ENCODE measurements at regions not wholly inside any gene's neighbourhood (a gene's known extent, or its start where the extent isn't known, plus 50 kb on each side); places are given as distances from the start of the nearest gene placed in this dataset.

DNA sequence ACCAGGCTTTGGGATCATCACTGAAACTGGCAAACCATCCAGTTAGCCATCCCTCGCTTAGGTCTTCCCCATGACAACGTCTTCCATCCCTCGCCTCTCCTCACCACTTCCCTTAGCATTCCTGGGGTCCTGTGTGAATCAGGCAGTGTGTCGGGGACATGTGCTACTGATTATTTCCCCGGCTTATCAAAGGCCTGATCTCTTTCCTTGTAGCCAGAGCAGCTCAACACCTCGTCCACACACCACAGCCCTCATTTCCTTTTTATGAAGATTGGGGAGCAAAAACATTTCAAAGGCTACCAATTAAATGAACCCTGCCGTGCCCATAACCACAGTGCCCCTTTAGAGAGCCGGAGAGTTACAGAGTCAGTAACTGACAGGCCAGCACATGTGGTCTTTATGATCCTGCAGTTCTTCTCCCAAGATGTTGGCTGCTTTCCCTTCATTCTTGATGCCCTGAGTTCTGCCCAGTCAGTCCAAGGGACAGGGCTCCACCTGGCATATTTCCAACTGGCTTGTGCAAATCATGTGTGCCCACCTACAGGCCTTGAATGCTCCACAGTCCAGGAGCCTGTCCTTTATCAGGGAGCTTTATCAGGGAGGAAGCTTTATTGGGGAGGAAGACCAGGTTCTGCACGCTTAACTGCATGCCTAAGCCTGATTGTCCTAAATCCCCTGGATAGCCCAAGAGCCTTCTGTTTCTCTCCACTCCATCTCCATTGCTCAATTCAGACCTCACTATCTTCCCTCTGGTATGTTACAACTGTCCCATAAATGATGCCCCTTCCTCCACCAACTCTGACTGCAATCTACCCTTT lies 343.1 kb downstream of the CYRIA start:
- H3K27ac Mint-ChIP-seq = no peak overlapping the region
- no peak overlapping the region for H3K4me3 Mint-ChIP-seq
- Histone ChIP-seq H3K4me1 (ENCODE audit: insufficient read depth, low read length) (no peaks in the 10 kb centered on the region), H3K27me3 (ENCODE audit: control insufficient read depth in 1 of 2, insufficient read depth in 2 of 2, low read length in 2 of 2) (no peaks in the 10 kb centered on the region), H3K36me3 (ENCODE audit: insufficient read depth, low read length) (no peaks in the 10 kb centered on the region), H3K27ac (ENCODE audit: low read depth in 1 of 2, low read length in 2 of 2) (no peak overlapping the region), H3K9me3 (ENCODE audit: control insufficient read depth in 1 of 2, insufficient read depth in 1 of 2, low read length in 2 of 2) (peaks cover 0 to 9% of the 10 kb centered on the region in 2 experiments), H3K4me3 (ENCODE audit: low read length) (no peak overlapping the region)
- DNase-seq = no peak
- no peaks in the 10 kb centered on the region for H3K36me3 Mint-ChIP-seq (ENCODE audit: low read depth)
- H3K4me1 Mint-ChIP-seq (ENCODE audit: low read depth) = no peaks in the 10 kb centered on the region
- ChIA-PET POLR2A (no interaction called here), CTCF (no interaction called here)
- intact Hi-C loops (cut with DNase I, micrococcal nuclease) = no loop called here
- ATAC-seq (ENCODE audit: poor library complexity) = no peak
- no peaks in the 10 kb centered on the region for H3K9me3 Mint-ChIP-seq
- TF ChIP-seq, protein P1, sequence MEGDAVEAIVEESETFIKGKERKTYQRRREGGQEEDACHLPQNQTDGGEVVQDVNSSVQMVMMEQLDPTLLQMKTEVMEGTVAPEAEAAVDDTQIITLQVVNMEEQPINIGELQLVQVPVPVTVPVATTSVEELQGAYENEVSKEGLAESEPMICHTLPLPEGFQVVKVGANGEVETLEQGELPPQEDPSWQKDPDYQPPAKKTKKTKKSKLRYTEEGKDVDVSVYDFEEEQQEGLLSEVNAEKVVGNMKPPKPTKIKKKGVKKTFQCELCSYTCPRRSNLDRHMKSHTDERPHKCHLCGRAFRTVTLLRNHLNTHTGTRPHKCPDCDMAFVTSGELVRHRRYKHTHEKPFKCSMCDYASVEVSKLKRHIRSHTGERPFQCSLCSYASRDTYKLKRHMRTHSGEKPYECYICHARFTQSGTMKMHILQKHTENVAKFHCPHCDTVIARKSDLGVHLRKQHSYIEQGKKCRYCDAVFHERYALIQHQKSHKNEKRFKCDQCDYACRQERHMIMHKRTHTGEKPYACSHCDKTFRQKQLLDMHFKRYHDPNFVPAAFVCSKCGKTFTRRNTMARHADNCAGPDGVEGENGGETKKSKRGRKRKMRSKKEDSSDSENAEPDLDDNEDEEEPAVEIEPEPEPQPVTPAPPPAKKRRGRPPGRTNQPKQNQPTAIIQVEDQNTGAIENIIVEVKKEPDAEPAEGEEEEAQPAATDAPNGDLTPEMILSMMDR (IDR thresholded peaks at IDR 0.05) = no peak
- no peaks in the 10 kb centered on the region for H3K27me3 Mint-ChIP-seq

DNA sequence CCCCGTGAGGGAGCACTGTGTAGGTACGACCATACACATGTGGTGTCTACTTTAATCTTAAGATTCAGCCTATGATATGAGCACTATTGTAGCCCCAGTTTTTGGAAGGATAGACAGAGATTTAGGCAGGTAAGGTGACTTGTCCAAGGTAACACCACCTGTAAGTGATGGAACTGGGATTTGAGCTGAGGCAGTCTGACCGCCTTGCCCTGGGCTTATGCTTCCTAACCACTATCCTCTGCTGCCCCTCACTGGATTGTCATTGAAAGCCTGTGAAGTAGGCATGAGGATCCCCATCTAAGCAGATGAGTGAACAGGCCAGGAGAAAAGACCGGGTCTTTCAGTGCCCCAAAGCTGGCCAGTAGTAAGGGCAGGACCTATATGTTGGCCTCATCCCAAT lies 343.8 kb downstream of the CYRIA start:
- no peaks in the 10 kb centered on the region for H3K36me3 ChIP-seq (ENCODE audit: insufficient read depth, low read length)
- ChIA-PET POLR2A (no interaction called here), CTCF (no interaction called here)
- Mint-ChIP-seq H3K4me1 (ENCODE audit: low read depth) (no peaks in the 10 kb centered on the region), H3K27me3 (no peaks in the 10 kb centered on the region), H3K27ac (no peak overlapping the region), H3K36me3 (ENCODE audit: low read depth) (no peaks in the 10 kb centered on the region), H3K9me3 (no peaks in the 10 kb centered on the region), H3K4me3 (no peak overlapping the region)
- H3K27ac ChIP-seq (ENCODE audit: low read depth in 1 of 2, low read length in 2 of 2) = no peak overlapping the region
- intact Hi-C loops (cut with DNase I, micrococcal nuclease) = no loop called here
- TF ChIP-seq, protein P1 (IDR thresholded peaks at IDR 0.05) = no peak
- no peaks in the 10 kb centered on the region for H3K27me3 ChIP-seq (ENCODE audit: control insufficient read depth in 1 of 2, insufficient read depth in 2 of 2, low read length in 2 of 2)
- H3K4me3 ChIP-seq (ENCODE audit: low read length) = no peak overlapping the region
- ATAC-seq (ENCODE audit: poor library complexity) (no peak), DNase-seq (no peak)
- H3K4me1 ChIP-seq (ENCODE audit: insufficient read depth, low read length) = no peaks in the 10 kb centered on the region
- H3K9me3 ChIP-seq (ENCODE audit: control insufficient read depth in 1 of 2, insufficient read depth in 1 of 2, low read length in 2 of 2) = peaks cover 0 to 11% of the 10 kb centered on the region in 2 experiments

DNA sequence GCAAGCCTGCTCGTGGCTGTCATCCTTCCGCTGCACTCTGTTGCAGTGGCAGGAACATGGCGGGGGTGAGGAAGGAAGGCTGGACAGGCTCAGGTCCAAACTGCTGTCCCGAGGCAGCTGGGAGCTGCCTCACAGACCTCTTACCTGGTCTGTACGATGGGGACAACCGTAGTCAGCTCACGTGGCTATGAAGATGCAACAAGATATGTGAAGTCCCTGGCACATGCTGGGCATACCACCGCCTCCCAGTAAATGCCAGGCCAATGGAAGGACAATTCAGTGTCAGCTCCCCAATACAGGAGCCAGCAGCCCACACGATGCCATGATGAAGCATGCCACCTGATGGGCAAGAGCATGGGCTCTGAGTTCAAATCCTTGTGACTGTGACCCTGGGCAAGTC lies 344.4 kb downstream of the CYRIA start:
- H3K27me3 Mint-ChIP-seq = no peaks in the 10 kb centered on the region
- POLR2A ChIA-PET = no interaction called here

More for the DNA sequence above, 344.4 kb downstream of the CYRIA start:
- no peaks in the 10 kb centered on the region for H3K36me3 Mint-ChIP-seq (ENCODE audit: low read depth)
- DNase-seq = no peak
- H3K27ac Mint-ChIP-seq = no peak overlapping the region
- intact Hi-C loops (cut with DNase I, micrococcal nuclease) = no loop called here
- H3K4me1 Mint-ChIP-seq (ENCODE audit: low read depth) = no peaks in the 10 kb centered on the region
- TF ChIP-seq, protein P1 (IDR thresholded peaks at IDR 0.05) = no peak
- CTCF ChIA-PET = no interaction called here
- ATAC-seq (ENCODE audit: poor library complexity) = no peak
- H3K4me1 ChIP-seq (ENCODE audit: insufficient read depth, low read length) = no peaks in the 10 kb centered on the region
- no peaks in the 10 kb centered on the region for H3K9me3 Mint-ChIP-seq
- H3K27ac ChIP-seq (ENCODE audit: low read depth in 1 of 2, low read length in 2 of 2) = no peak overlapping the region
- H3K36me3 ChIP-seq (ENCODE audit: insufficient read depth, low read length) = no peaks in the 10 kb centered on the region
- no peak overlapping the region for H3K4me3 ChIP-seq (ENCODE audit: low read length)
- no peaks in the 10 kb centered on the region for H3K27me3 ChIP-seq (ENCODE audit: control insufficient read depth in 1 of 2, insufficient read depth in 2 of 2, low read length in 2 of 2)
- peaks cover 0 to 11% of the 10 kb centered on the region in 2 experiments for H3K9me3 ChIP-seq (ENCODE audit: control insufficient read depth in 1 of 2, insufficient read depth in 1 of 2, low read length in 2 of 2)
- H3K4me3 Mint-ChIP-seq = no peak overlapping the region
